H9 (cell line): ENCODE measurements at regions not wholly inside any gene's neighbourhood (a gene's known extent, or its start where the extent isn't known, plus 50 kb on each side); places are given as distances from the start of the nearest gene placed in this dataset.

Source experiments
- DNase-seq: peaks from one replicate; pipeline ENCODE4 v3.0.0-alpha.2; 2017
- H2AFZ ChIP-seq: one replicate; pipeline ENCODE4 v1.6.1; 2013; ENCODE audit warnings: mild to moderate bottlenecking, low read length, control low read depth, moderate library complexity
- H2AK5ac ChIP-seq: 2 replicates; pipeline ENCODE4 v1.6.1; 2013; ENCODE audit warnings: low read length, control low read depth, mixed read lengths; ENCODE audit not compliant: insufficient read length
- H2BK120ac ChIP-seq: one replicate; pipeline ENCODE4 v1.6.1; 2013; ENCODE audit warnings: low read depth, mild to moderate bottlenecking, low read length, control low read depth, inconsistent platforms; ENCODE audit not compliant: poor library complexity, severe bottlenecking
- H2BK12ac ChIP-seq: 2 replicates; pipeline ENCODE4 v1.6.1; 2013; ENCODE audit warnings: low read length, control low read depth, mixed read lengths, low read depth; ENCODE audit not compliant: insufficient read length
- H2BK15ac ChIP-seq: 2 replicates; pipeline ENCODE4 v1.6.1; 2013; ENCODE audit warnings: low read depth, low read length, control low read depth
- H2BK20ac ChIP-seq: one replicate; pipeline ENCODE4 v1.6.1; 2013; ENCODE audit warnings: low read depth, mild to moderate bottlenecking, low read length, control low read depth, inconsistent platforms; ENCODE audit not compliant: poor library complexity, severe bottlenecking
- H2BK5ac ChIP-seq: 2 replicates; pipeline ENCODE4 v1.6.1; 2013; ENCODE audit warnings: low read length, control low read depth, mixed read lengths; ENCODE audit not compliant: insufficient read length
- H3K14ac ChIP-seq: 2 replicates; pipeline ENCODE4 v1.6.1; 2013; ENCODE audit warnings: low read length, control low read depth; ENCODE audit not compliant: insufficient read depth
- H3K18ac ChIP-seq: 2 replicates; pipeline ENCODE4 v1.6.1; 2013; ENCODE audit warnings: low read depth, mild to moderate bottlenecking, mixed read lengths, low read length, control low read depth; ENCODE audit not compliant: insufficient read length
- H3K23ac ChIP-seq: 2 replicates; pipeline ENCODE4 v1.6.1; 2013; ENCODE audit warnings: low read length, control low read depth, mixed read lengths, low read depth; ENCODE audit not compliant: insufficient read length
- H3K23me2 ChIP-seq: 2 replicates; pipeline ENCODE4 v1.6.1; 2013; ENCODE audit warnings: low read depth, mild to moderate bottlenecking, mixed read lengths, low read length, control low read depth; ENCODE audit not compliant: insufficient read length, poor library complexity, severe bottlenecking
- H3K27ac ChIP-seq: 2 replicates; pipeline ENCODE4 v1.5.1; 2013; ENCODE audit warnings: low read length, control low read depth, mixed read lengths, low read depth; ENCODE audit not compliant: insufficient read length
- H3K27me3 ChIP-seq: 2 replicates; pipeline ENCODE4 v1.6.1; 2013; ENCODE audit warnings: low read length, control low read depth, inconsistent platforms; ENCODE audit not compliant: insufficient read depth
- H3K4ac ChIP-seq: 2 replicates; pipeline ENCODE4 v1.6.1; 2013; ENCODE audit warnings: low read depth, mild to moderate bottlenecking, control low read depth, inconsistent platforms, low read length, moderate library complexity
- H3K4me1 ChIP-seq: 2 replicates; pipeline ENCODE4 v1.6.1; 2013; ENCODE audit warnings: low read length, control low read depth, inconsistent platforms; ENCODE audit not compliant: insufficient read depth
- H3K4me2 ChIP-seq: 2 replicates; pipeline ENCODE4 v1.6.1; 2013; ENCODE audit warnings: low read length, control low read depth, mixed read lengths; ENCODE audit not compliant: insufficient read length, insufficient read depth
- H3K56ac ChIP-seq: 2 replicates; pipeline ENCODE4 v1.6.1; 2013; ENCODE audit warnings: low read depth, mild to moderate bottlenecking, mixed read lengths, low read length, control low read depth; ENCODE audit not compliant: insufficient read length
- H3K79me1 ChIP-seq: 2 replicates; pipeline ENCODE4 v1.6.1; 2013; ENCODE audit warnings: low read depth, mild to moderate bottlenecking, moderate library complexity, low read length, control low read depth, inconsistent platforms; ENCODE audit not compliant: insufficient read depth, poor library complexity, severe bottlenecking
- H3K79me2 ChIP-seq: 2 replicates; pipeline ENCODE4 v1.6.1; 2013; ENCODE audit warnings: low read length, control low read depth, inconsistent platforms; ENCODE audit not compliant: insufficient read depth
- H3K9ac ChIP-seq: 2 replicates; pipeline ENCODE4 v1.6.1; 2013; ENCODE audit warnings: low read length, control low read depth, mixed read lengths; ENCODE audit not compliant: insufficient read length; ENCODE audit errors: extremely low read depth
- H3K9me3 ChIP-seq: one replicate; pipeline ENCODE4 v1.6.1; 2013; ENCODE audit warnings: low read depth, low read length, inconsistent platforms; ENCODE audit not compliant: control insufficient read depth
- H3T11ph ChIP-seq: one replicate; pipeline ENCODE4 v1.6.1; 2013; ENCODE audit warnings: mild to moderate bottlenecking, low read length, control low read depth, inconsistent platforms
- H4K20me1 ChIP-seq: one replicate; pipeline ENCODE4 v1.6.1; 2013; ENCODE audit not compliant: control insufficient read depth, insufficient read length, insufficient read depth
- H4K5ac ChIP-seq: 2 replicates; pipeline ENCODE4 v1.6.1; 2013; ENCODE audit warnings: low read depth, mild to moderate bottlenecking, mixed read lengths, low read length, control low read depth; ENCODE audit not compliant: insufficient read length
- H4K8ac ChIP-seq: replicated peaks from 2 replicates; pipeline ENCODE4 v1.6.1; 2013; ENCODE audit warnings: low read length, control low read depth, mixed read lengths, low read depth; ENCODE audit not compliant: insufficient read length
- H4K91ac ChIP-seq: 2 replicates; pipeline ENCODE4 v1.6.1; 2013; ENCODE audit warnings: low read depth, mild to moderate bottlenecking, moderate library complexity, mixed read lengths, low read length, control low read depth; ENCODE audit not compliant: insufficient read length
- H3K27ac Mint-ChIP-seq, 3 experiments: 2 replicates in 2 of 3; 3 replicates in 1 of 3; pipeline ENCODE4 v1.8.0; 2020 to 2021; ENCODE audit warnings: mixed read lengths in 3 of 3, mild to moderate bottlenecking in 1 of 3, moderate library complexity in 1 of 3
- H3K27me3 Mint-ChIP-seq: 2 replicates; pipeline ENCODE4 v1.8.0; 2021; ENCODE audit warnings: low read depth, mild to moderate bottlenecking, moderate library complexity, mixed read lengths
- H3K36me3 Mint-ChIP-seq, 3 experiments: 2 replicates in 2 of 3; 3 replicates in 1 of 3; pipeline ENCODE4 v1.8.0; 2020 to 2021; ENCODE audit warnings: low read depth in 3 of 3, mixed read lengths in 3 of 3; ENCODE audit not compliant: insufficient read depth in 1 of 3
- H3K4me1 Mint-ChIP-seq, 2 experiments: 2 replicates each; pipeline ENCODE4 v1.8.0; 2020; ENCODE audit warnings: mixed read lengths in 2 of 2
- H3K4me3 Mint-ChIP-seq, 2 experiments: 2 replicates in 1 of 2; 3 replicates in 1 of 2; pipeline ENCODE4 v1.8.0; 2020 to 2021; ENCODE audit warnings: mild to moderate bottlenecking in 2 of 2, mixed read lengths in 2 of 2, moderate library complexity in 1 of 2
- H3K9me3 Mint-ChIP-seq, 2 experiments: 2 replicates in 1 of 2; 3 replicates in 1 of 2; pipeline ENCODE4 v1.8.0; 2020; ENCODE audit warnings: mild to moderate bottlenecking in 2 of 2, mixed read lengths in 2 of 2, moderate library complexity in 1 of 2
- WGBS: extraction: QIAGEN DNeasy Blood & Tissue Kit; methylation state at CpG from one replicate; pipeline ENCODE4 v1.1.7; 2013; ENCODE audit warnings: missing lambda C conversion rate, low lambda C conversion rate, mixed read lengths; ENCODE audit not compliant: insufficient read length; ENCODE audit errors: extremely low coverage; 5-methylcytosine and 5-hydroxymethylcytosine counted together
- TF ChIP-seq, protein P1 (sequence below): fragments of 200-600 bp; sonication (generic); conservative IDR thresholded peaks from 3 replicates; pipeline ENCODE4 v1.8.0; 2021; ENCODE audit warnings: antibody characterized with exemption, mild to moderate bottlenecking

DNA sequence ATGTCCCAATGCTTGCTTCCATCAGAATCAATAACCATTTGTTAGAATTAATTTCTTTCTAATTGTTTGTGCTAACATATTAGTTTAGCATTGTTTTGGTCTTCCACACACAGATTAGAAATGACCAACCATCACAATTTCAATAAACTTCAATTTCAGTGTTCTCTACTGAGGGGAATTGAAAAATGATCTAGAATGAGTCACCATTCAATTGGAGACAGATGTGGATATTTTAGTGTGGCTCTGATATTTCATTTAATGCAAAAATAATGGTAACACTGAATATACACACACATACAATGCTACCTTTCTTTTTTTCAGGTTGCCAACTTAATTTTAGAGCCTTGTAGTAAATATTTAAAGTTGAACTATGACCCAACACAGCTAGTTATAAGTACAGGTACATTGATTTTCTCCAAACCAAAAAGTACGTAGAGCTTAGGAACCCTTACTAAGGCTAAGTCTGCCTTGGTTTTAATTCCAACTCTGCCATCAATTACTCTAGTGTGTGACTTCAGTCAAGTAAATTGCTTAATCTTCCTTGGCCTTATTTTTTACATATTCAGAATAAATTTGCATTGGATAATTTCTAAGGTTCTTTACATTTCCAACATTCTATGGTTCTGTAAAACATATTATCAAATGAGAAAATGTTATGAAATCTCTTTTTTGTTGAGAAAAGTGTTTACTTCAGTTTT is 143.9 kb downstream of the DMRTA1 start:
- no peaks in the 10 kb centered on the region for H3K9me3 Mint-ChIP-seq

More for the DNA sequence above, 143.9 kb downstream of the DMRTA1 start:
- Histone ChIP-seq H3K18ac (no peak overlapping the region), H2BK120ac (no peak overlapping the region), H2BK5ac (no peak overlapping the region), H3K23me2 (no peaks in the 10 kb centered on the region), H2BK15ac (no peak overlapping the region), H3K14ac (no peak overlapping the region), H3K9ac (no peak overlapping the region), H3K27me3 (no peaks in the 10 kb centered on the region), H3K27ac (no peak overlapping the region), H3K4me2 (no peak overlapping the region), H4K5ac (no peak overlapping the region), H3K4ac (no peak overlapping the region), H2BK12ac (no peak overlapping the region), H3K56ac (no peak overlapping the region), H3K79me1 (no peaks in the 10 kb centered on the region), H3K9me3 (no peaks in the 10 kb centered on the region), H3K23ac (no peak overlapping the region), H2AK5ac (no peak overlapping the region), H4K8ac (no peak overlapping the region), H4K20me1 (no peaks in the 10 kb centered on the region), H3K79me2 (no peaks in the 10 kb centered on the region), H3T11ph (no peak overlapping the region), H2BK20ac (no peak overlapping the region), H2AFZ (no peak overlapping the region), H4K91ac (no peak overlapping the region), H3K4me1 (no peaks in the 10 kb centered on the region; the same call in 1 of the 2 replicates)
- peaks cover 3% of the 10 kb centered on the region in 2 experiments; a peak in 3 of 4 replicates for H3K4me1 Mint-ChIP-seq
- TF ChIP-seq, protein P1, sequence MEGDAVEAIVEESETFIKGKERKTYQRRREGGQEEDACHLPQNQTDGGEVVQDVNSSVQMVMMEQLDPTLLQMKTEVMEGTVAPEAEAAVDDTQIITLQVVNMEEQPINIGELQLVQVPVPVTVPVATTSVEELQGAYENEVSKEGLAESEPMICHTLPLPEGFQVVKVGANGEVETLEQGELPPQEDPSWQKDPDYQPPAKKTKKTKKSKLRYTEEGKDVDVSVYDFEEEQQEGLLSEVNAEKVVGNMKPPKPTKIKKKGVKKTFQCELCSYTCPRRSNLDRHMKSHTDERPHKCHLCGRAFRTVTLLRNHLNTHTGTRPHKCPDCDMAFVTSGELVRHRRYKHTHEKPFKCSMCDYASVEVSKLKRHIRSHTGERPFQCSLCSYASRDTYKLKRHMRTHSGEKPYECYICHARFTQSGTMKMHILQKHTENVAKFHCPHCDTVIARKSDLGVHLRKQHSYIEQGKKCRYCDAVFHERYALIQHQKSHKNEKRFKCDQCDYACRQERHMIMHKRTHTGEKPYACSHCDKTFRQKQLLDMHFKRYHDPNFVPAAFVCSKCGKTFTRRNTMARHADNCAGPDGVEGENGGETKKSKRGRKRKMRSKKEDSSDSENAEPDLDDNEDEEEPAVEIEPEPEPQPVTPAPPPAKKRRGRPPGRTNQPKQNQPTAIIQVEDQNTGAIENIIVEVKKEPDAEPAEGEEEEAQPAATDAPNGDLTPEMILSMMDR: no peak
- H3K27me3 Mint-ChIP-seq: no peaks in the 10 kb centered on the region
- WGBS: no CpG with 5 or more reads among the region's 1 CpG
- H3K36me3 Mint-ChIP-seq: no peaks in the 10 kb centered on the region
- no peak overlapping the region for H3K27ac Mint-ChIP-seq
- no peak overlapping the region for H3K4me3 Mint-ChIP-seq
- DNase-seq: no peak
